Activated naive CD8-positive, alpha-beta T cell treated with anti-CD3 and anti-CD28 coated beads, Interleukin-2, amount 50 U/mL, for 24 hours (primary cell): ENCODE measurements at regions not wholly inside any gene's neighbourhood (a gene's known extent, or its start where the extent isn't known, plus 50 kb on each side); places are given as distances from the start of the nearest gene placed in this dataset.
"Not testable (repeated sequence)": the region's sequence is repeated elsewhere in the genome, so short reads cannot be mapped to it uniquely, and the experiment has no call there.

Source experiments
- ATAC-seq: fragments of 150-1000 bp; cut with Tn5 transposase; one replicate; pipeline ENCODE4 v1.10.0; 2021
- DNase-seq: peaks from one replicate; pipeline ENCODE4 v3.0.0; 2021
- H3K27ac Mint-ChIP-seq: one replicate; pipeline ENCODE4 v1.8.0; 2021; ENCODE audit warnings: mild to moderate bottlenecking, mixed read lengths
- H3K27me3 Mint-ChIP-seq: one replicate; pipeline ENCODE4 v1.8.0; 2021; ENCODE audit warnings: mixed read lengths
- H3K36me3 Mint-ChIP-seq: one replicate; pipeline ENCODE4 v1.8.0; 2021; ENCODE audit warnings: low read depth, mixed read lengths
- H3K4me1 Mint-ChIP-seq: one replicate; pipeline ENCODE4 v1.8.0; 2021; ENCODE audit warnings: mixed read lengths
- H3K4me3 Mint-ChIP-seq: one replicate; pipeline ENCODE4 v1.8.0; 2021; ENCODE audit warnings: mild to moderate bottlenecking, moderate library complexity, mixed read lengths
- H3K9me3 Mint-ChIP-seq: one replicate; pipeline ENCODE4 v1.8.0; 2021; ENCODE audit warnings: mixed read lengths

- H3K27me3 Mint-ChIP-seq = no peaks in the 10 kb centered on the region
- H3K4me1 Mint-ChIP-seq = no peaks in the 10 kb centered on the region
- ATAC-seq (no peak), DNase-seq (no peak)
- no peaks in the 10 kb centered on the region for H3K36me3 Mint-ChIP-seq
- peaks cover 5% of the 10 kb centered on the region for H3K9me3 Mint-ChIP-seq
- no peak overlapping the region for H3K27ac Mint-ChIP-seq
- no peak overlapping the region for H3K4me3 Mint-ChIP-seq
Observed at GRCh38 chr7:118949031-118949430, 724.5 kb downstream of the ANKRD7 start.

- H3K36me3 Mint-ChIP-seq, DNase-seq, H3K27me3 Mint-ChIP-seq, H3K27ac Mint-ChIP-seq, H3K4me3 Mint-ChIP-seq, H3K4me1 Mint-ChIP-seq, ATAC-seq, H3K9me3 Mint-ChIP-seq: not testable (repeated sequence)
Observed at GRCh38 chr7:118956285-118956684, 731.8 kb downstream of the ANKRD7 start.

GRCh38 chr7:118969370-118969769 is 744.9 kb downstream of the ANKRD7 start:
- no peak for ATAC-seq
- Mint-ChIP-seq H3K4me3 (no peak overlapping the region), H3K9me3 (peaks cover 6% of the 10 kb centered on the region), H3K27ac (no peak overlapping the region), H3K27me3 (no peaks in the 10 kb centered on the region), H3K4me1 (no peaks in the 10 kb centered on the region), H3K36me3 (no peaks in the 10 kb centered on the region)
- DNase-seq = no peak

- no peaks in the 10 kb centered on the region for H3K4me1 Mint-ChIP-seq
- H3K9me3 Mint-ChIP-seq = peaks cover 6% of the 10 kb centered on the region
Observed at GRCh38 chr7:118971706-118972105, 747.2 kb downstream of the ANKRD7 start.

GRCh38 chr7:118974836-118975235 is 750.3 kb downstream of the ANKRD7 start:
- Mint-ChIP-seq H3K4me1 (no peaks in the 10 kb centered on the region), H3K36me3 (no peaks in the 10 kb centered on the region), H3K27ac (no peak overlapping the region), H3K27me3 (no peaks in the 10 kb centered on the region), H3K4me3 (no peak overlapping the region), H3K9me3 (peaks cover 6% of the 10 kb centered on the region)
- ATAC-seq (no peak), DNase-seq (no peak)

More at GRCh38 chr7:118971706-118972105, 747.2 kb downstream of the ANKRD7 start:
- Mint-ChIP-seq H3K36me3 (no peaks in the 10 kb centered on the region), H3K4me3 (no peak overlapping the region), H3K27me3 (no peaks in the 10 kb centered on the region), H3K27ac (no peak overlapping the region)
- ATAC-seq = no peak
- no peak for DNase-seq

- DNase-seq (no peak), ATAC-seq (no peak)
- H3K9me3 Mint-ChIP-seq = no peaks in the 10 kb centered on the region
- no peak overlapping the region for H3K27ac Mint-ChIP-seq
- no peak overlapping the region for H3K4me3 Mint-ChIP-seq
- H3K36me3 Mint-ChIP-seq = no peaks in the 10 kb centered on the region
- no peaks in the 10 kb centered on the region for H3K4me1 Mint-ChIP-seq
- no peaks in the 10 kb centered on the region for H3K27me3 Mint-ChIP-seq
Observed at GRCh38 chr7:118995350-118995749, 770.8 kb downstream of the ANKRD7 start.

GRCh38 chr7:119007236-119007635 is 782.7 kb downstream of the ANKRD7 start:
- no peaks in the 10 kb centered on the region for H3K9me3 Mint-ChIP-seq
- no peaks in the 10 kb centered on the region for H3K27me3 Mint-ChIP-seq
- H3K36me3 Mint-ChIP-seq = no peaks in the 10 kb centered on the region
- no peak overlapping the region for H3K27ac Mint-ChIP-seq
- H3K4me3 Mint-ChIP-seq = no peak overlapping the region
- DNase-seq = no peak
- H3K4me1 Mint-ChIP-seq = no peaks in the 10 kb centered on the region
- ATAC-seq = no peak

GRCh38 chr7:119010635-119011034 is 786.1 kb downstream of the ANKRD7 start:
- Mint-ChIP-seq H3K27me3 (no peaks in the 10 kb centered on the region), H3K4me3 (no peak overlapping the region), H3K4me1 (no peaks in the 10 kb centered on the region), H3K9me3 (no peaks in the 10 kb centered on the region), H3K27ac (no peak overlapping the region), H3K36me3 (no peaks in the 10 kb centered on the region)
- ATAC-seq = no peak
- no peak for DNase-seq

GRCh38 chr7:119026391-119026790 is 801.9 kb downstream of the ANKRD7 start:
- Mint-ChIP-seq H3K4me1 (no peaks in the 10 kb centered on the region), H3K4me3 (no peak overlapping the region), H3K9me3 (peaks cover 26% of the 10 kb centered on the region), H3K36me3 (no peaks in the 10 kb centered on the region), H3K27ac (no peak overlapping the region), H3K27me3 (no peaks in the 10 kb centered on the region)
- ATAC-seq (no peak), DNase-seq (no peak)

- ATAC-seq (no peak), DNase-seq (no peak)
- Mint-ChIP-seq H3K27me3 (no peaks in the 10 kb centered on the region), H3K36me3 (no peaks in the 10 kb centered on the region), H3K27ac (no peak overlapping the region), H3K9me3 (peaks cover 16% of the 10 kb centered on the region), H3K4me3 (no peak overlapping the region), H3K4me1 (no peaks in the 10 kb centered on the region)
Observed at GRCh38 chr7:119028736-119029135, 804.2 kb downstream of the ANKRD7 start.

- not testable (repeated sequence) for H3K27ac Mint-ChIP-seq, H3K27me3 Mint-ChIP-seq, DNase-seq, ATAC-seq, H3K9me3 Mint-ChIP-seq, H3K4me3 Mint-ChIP-seq, H3K4me1 Mint-ChIP-seq, H3K36me3 Mint-ChIP-seq
Observed at GRCh38 chr7:119032136-119032535, 807.6 kb downstream of the ANKRD7 start.

GRCh38 chr7:119033641-119034040 is 809.1 kb downstream of the ANKRD7 start:
- no peak for ATAC-seq
- H3K27me3 Mint-ChIP-seq = no peaks in the 10 kb centered on the region
- no peak overlapping the region for H3K4me3 Mint-ChIP-seq
- no peaks in the 10 kb centered on the region for H3K4me1 Mint-ChIP-seq
- no peak for DNase-seq
- no peak overlapping the region for H3K27ac Mint-ChIP-seq
- H3K9me3 Mint-ChIP-seq = peaks cover 9% of the 10 kb centered on the region
- no peaks in the 10 kb centered on the region for H3K36me3 Mint-ChIP-seq

GRCh38 chr7:119037941-119038340 is 813.4 kb downstream of the ANKRD7 start:
- Mint-ChIP-seq H3K9me3 (peaks cover 14% of the 10 kb centered on the region), H3K4me1 (no peaks in the 10 kb centered on the region), H3K4me3 (no peak overlapping the region), H3K36me3 (no peaks in the 10 kb centered on the region), H3K27ac (no peak overlapping the region), H3K27me3 (no peaks in the 10 kb centered on the region)
- DNase-seq (no peak), ATAC-seq (no peak)

- ATAC-seq = no peak
- Mint-ChIP-seq H3K27me3 (no peaks in the 10 kb centered on the region), H3K9me3 (peaks cover 7% of the 10 kb centered on the region), H3K27ac (no peak overlapping the region), H3K4me1 (no peaks in the 10 kb centered on the region), H3K36me3 (no peaks in the 10 kb centered on the region), H3K4me3 (no peak overlapping the region)
- no peak for DNase-seq
Observed at GRCh38 chr7:119046068-119046467, 821.6 kb downstream of the ANKRD7 start.

- no peaks in the 10 kb centered on the region for H3K36me3 Mint-ChIP-seq
- H3K27ac Mint-ChIP-seq = no peak overlapping the region
- H3K9me3 Mint-ChIP-seq = peaks cover 7% of the 10 kb centered on the region
- H3K27me3 Mint-ChIP-seq = no peaks in the 10 kb centered on the region
- DNase-seq = no peak
- no peak overlapping the region for H3K4me3 Mint-ChIP-seq
- ATAC-seq = no peak
- no peaks in the 10 kb centered on the region for H3K4me1 Mint-ChIP-seq
Observed at GRCh38 chr7:119065966-119066365, 841.5 kb downstream of the ANKRD7 start.

GRCh38 chr7:119086026-119086425 is 861.5 kb downstream of the ANKRD7 start:
- H3K4me3 Mint-ChIP-seq = no peak overlapping the region
- peaks cover 9% of the 10 kb centered on the region for H3K9me3 Mint-ChIP-seq
- no peaks in the 10 kb centered on the region for H3K27me3 Mint-ChIP-seq
- H3K4me1 Mint-ChIP-seq = no peaks in the 10 kb centered on the region
- no peak for DNase-seq
- no peak overlapping the region for H3K27ac Mint-ChIP-seq
- H3K36me3 Mint-ChIP-seq = no peaks in the 10 kb centered on the region
- no peak for ATAC-seq
